ENCODE measurements at regions not wholly inside any gene's neighbourhood (a gene's known extent, or its start where the extent isn't known, plus 50 kb on each side); places are given as distances from the start of the nearest gene placed in this dataset.
"Not testable (repeated sequence)": the region's sequence is repeated elsewhere in the genome, so short reads cannot be mapped to it uniquely, and the experiment has no call there.

- peak; percentile 50 for DNase-seq
Observed at GRCh38 chrX:87961471-87961870, 443.9 kb downstream of the KLHL4 start.

GRCh38 chrX:87968118-87968517 lies 450.5 kb downstream of the KLHL4 start:
- DNase-seq: no peak

- DNase-seq: not testable (repeated sequence)
Observed at GRCh38 chrX:87972121-87972520, 454.5 kb downstream of the KLHL4 start.

- no peak for DNase-seq
Observed at GRCh38 chrX:87975365-87975764, 457.8 kb downstream of the KLHL4 start.

GRCh38 chrX:88007873-88008272 lies 490.3 kb downstream of the KLHL4 start:
- DNase-seq: not testable (repeated sequence)

GRCh38 chrX:88024022-88024421 lies 506.4 kb downstream of the KLHL4 start:
- no peak for DNase-seq

DNA sequence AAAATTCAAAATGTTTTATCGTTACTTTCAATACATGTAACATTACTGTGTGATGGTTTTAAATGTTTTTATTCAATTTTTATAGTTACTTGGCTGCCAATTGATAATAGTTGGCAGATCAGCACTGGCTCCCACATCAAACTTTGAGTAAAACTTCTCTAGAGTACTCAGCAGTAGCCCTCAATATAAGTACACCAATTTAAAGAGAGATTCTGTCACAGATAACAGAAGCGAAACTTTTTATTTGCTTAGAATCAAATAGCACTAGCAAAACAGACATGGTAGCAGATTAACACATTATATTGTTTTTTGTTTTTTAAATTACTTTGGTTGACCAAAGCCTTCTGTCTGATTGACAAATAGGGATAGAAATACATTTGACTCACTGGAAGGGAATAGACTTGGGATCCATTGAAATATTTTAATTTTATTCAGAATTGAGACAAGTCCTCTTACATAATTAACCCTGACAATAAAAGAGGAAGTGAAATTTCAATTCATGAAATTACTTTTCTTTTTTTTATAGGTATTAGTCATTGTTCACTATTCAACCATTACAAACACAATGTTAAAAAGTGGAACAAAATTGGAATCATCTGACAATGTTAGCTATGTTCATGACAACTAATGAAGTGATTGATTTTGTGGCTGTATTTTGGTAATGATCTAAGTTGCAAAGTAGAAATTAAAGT lies 554.9 kb downstream of the KLHL4 start:
- no peak for DNase-seq

DNA sequence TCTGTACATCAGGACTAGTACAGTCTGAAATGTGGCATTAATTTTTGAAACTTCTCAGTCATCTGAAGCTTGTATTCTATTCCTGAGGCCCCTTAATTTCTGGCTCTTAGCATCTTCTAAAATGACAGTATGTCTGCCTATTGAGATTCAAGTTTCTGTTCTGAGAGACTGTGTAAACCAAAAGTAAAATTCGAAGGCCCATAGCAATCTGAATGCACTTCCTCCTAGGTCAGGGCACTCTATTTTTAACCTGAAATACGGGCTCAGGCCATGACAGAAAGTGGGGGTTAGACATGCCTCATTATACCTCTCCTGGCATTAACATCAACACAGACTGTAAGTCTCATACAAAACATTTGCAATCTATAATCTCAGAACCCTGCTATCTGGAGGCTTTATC lies 584.4 kb downstream of the KLHL4 start:
- no peak for DNase-seq

- DNase-seq: no peak
Observed at GRCh38 chrX:88135735-88136134, 611.3 kb upstream of the CPXCR1 start.

GRCh38 chrX:88136328-88136727 lies 610.7 kb upstream of the CPXCR1 start:
- DNase-seq: no peak

DNA sequence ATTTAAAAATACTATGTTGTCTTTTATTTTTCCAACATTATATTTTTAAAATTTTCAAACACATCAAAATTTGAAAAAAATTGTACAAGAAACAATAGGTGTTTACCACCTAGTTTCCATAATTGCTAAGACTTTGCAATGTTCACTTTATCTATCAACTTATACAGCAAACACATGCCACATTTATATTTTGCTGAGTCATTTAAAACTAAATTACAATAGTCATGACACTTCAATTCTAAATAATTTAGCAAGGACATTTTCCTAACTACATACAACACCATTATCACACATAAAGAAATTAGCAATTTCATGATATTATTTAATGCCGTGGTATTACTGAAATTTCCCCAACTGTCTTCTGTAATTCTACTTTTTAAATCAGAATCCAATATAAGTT lies 600.4 kb upstream of the CPXCR1 start:
- no peak for DNase-seq

GRCh38 chrX:88170553-88170952 lies 576.5 kb upstream of the CPXCR1 start:
- no peak for DNase-seq

DNA sequence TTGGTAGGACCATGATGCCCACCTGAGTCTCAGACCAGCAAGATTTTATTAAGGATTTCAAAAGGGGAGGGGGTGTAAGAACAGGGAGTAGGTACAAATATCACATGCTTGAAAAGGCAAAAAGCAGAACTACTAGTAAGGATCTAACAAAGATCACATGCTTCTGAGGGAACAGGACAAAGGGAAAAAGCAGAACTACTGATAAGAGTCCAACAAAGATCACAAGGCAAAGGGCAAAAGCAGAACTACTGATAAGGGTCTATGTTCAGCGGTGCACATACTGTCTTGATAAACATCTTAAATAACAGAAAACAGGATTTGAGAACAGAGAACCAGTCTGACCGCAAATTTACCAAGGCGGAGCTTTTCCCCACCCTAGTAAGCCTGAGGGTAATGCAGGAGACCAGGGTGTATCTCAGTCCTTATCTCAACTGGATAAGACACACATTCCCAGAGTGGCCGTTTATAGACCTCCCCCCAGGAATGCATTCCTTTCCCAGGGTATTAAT lies 573.0 kb upstream of the CPXCR1 start:
- DNase-seq: not testable (repeated sequence)

- no peak for DNase-seq
Observed at GRCh38 chrX:88202149-88202548, 544.9 kb upstream of the CPXCR1 start.

GRCh38 chrX:88244066-88244465 lies 503.0 kb upstream of the CPXCR1 start:
- DNase-seq: peak; percentile 25

GRCh38 chrX:88284844-88285243 lies 462.2 kb upstream of the CPXCR1 start:
- DNase-seq: peak; percentile 6

DNA sequence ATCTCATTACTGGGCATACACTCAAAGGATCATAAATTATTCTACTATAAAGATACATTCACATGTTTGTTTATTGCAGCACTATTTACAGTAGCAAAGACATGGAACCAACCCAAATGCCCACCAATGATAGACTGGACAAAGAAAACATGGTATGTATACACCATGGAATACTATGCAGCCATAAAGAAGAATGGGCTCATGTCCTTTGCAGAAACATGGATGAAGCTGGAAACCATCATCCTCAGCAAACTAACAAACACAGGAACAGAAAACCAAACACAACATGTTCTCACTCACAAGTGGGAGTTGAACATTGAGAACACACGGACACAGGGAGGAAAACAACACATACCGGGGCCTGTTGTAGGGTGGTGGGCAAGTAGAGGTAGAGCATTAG lies 433.1 kb upstream of the CPXCR1 start:
- not testable (repeated sequence) for DNase-seq

GRCh38 chrX:88325634-88326033 lies 421.4 kb upstream of the CPXCR1 start:
- no peak for DNase-seq

DNA sequence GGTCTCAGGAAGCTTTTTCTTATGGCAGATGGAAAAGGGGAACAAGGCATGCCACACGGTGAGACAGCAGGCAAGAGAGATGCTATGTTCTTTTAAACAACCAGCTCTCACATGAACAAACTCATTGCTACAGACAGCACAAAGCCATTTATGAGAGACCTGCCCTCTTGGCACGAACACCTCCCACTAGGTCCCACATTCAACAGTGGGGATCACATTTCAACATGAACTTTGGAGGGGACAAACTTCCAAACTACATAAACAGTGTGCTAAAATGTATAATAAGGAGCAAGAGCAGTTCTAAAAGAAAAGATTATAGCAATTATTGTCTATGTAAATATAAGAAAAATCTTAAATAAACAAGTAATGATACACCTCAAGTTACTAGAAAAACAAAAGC lies 391.8 kb upstream of the CPXCR1 start:
- DNase-seq: no peak

GRCh38 chrX:88366314-88366713 lies 380.7 kb upstream of the CPXCR1 start:
- DNase-seq: no peak

GRCh38 chrX:88378406-88378805 lies 368.6 kb upstream of the CPXCR1 start:
- DNase-seq: no peak

- DNase-seq: no peak
Observed at GRCh38 chrX:88397551-88397950, 349.5 kb upstream of the CPXCR1 start.

- no peak for DNase-seq
Observed at GRCh38 chrX:88416002-88416401, 331.0 kb upstream of the CPXCR1 start.

GRCh38 chrX:88416965-88417364 lies 330.1 kb upstream of the CPXCR1 start:
- DNase-seq: no peak

DNA sequence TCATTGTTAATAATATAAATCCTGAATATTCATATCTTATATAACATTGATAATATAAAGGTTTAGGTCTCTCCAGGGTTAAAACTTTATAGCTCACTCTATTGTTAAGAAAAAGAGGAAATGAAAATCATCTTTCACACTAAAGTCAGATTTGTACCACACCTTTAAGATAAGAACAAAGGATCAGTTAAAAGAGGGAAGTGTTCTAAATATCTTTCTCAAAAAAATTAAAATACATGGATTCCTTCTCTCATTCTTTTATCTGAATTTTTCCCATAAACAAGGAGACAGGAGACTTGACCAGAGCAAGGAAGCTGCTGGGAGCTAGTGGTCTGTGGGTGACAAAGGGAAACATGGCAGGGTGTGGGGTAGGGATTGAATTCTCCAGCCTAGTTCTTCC lies 323.0 kb upstream of the CPXCR1 start:
- DNase-seq: no peak
